ENCODE measurements at regions not wholly inside any gene's neighbourhood (a gene's known extent, or its start where the extent isn't known, plus 50 kb on each side); places are given as distances from the start of the nearest gene placed in this dataset.

DNA sequence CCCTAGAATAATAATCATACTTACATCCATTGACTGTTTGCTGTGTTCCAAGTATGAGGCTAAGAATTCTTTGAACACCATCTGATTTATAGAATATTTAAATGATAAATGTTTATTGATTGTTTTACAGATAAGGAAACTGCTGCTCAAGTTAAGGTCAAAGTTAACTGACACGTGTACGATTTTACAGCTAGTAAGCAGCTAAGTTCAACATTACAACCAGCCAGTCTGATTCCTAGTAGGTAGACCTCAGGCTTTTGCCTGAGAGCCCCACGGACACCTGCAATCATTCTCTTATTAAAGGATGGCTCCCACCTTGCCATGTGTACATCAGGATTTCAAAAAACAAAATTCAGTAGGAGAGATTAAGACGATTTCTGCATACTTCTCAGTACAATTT lies 141.9 kb downstream of the SPRY2 start:
- no peaks in the 10 kb centered on the region for H3K27me3 ChIP-seq
- H3K36me3 ChIP-seq = no peaks in the 10 kb centered on the region
- no peak for DNase-seq
- no peaks in the 10 kb centered on the region for H3K4me1 ChIP-seq
- H3K9me3 ChIP-seq = no peaks in the 10 kb centered on the region
- intact Hi-C loops (cut with DNase I) = no loop called here
- TF ChIP-seq, protein P1, sequence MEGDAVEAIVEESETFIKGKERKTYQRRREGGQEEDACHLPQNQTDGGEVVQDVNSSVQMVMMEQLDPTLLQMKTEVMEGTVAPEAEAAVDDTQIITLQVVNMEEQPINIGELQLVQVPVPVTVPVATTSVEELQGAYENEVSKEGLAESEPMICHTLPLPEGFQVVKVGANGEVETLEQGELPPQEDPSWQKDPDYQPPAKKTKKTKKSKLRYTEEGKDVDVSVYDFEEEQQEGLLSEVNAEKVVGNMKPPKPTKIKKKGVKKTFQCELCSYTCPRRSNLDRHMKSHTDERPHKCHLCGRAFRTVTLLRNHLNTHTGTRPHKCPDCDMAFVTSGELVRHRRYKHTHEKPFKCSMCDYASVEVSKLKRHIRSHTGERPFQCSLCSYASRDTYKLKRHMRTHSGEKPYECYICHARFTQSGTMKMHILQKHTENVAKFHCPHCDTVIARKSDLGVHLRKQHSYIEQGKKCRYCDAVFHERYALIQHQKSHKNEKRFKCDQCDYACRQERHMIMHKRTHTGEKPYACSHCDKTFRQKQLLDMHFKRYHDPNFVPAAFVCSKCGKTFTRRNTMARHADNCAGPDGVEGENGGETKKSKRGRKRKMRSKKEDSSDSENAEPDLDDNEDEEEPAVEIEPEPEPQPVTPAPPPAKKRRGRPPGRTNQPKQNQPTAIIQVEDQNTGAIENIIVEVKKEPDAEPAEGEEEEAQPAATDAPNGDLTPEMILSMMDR (IDR thresholded peaks at IDR 0.05) = no peak
- no peak overlapping the region for H3K27ac ChIP-seq
- H3K9ac ChIP-seq (ENCODE audit: low read depth in 2 of 2, low read length in 2 of 2) = no peak overlapping the region
- H3K4me3 ChIP-seq = no peak overlapping the region

DNA sequence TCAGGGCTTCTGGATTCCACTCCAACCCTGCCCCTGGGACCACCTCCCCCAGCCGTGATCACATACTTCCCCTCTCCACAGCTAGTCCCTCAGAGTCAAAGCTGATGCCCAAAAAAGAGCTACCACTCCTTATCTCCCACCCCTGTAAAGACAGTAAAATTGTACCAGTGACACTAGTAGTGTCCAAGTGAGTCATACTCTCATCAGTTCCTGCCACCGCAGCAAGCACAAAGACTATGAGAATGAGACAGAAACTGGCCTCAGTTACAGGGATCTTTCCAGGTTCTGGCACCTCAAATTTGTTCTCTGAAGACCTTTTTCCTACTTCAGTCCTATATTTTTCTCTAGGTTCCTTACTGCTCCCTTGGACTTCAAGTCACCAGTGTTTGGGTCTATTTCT lies 144.2 kb downstream of the SPRY2 start:
- H3K27ac ChIP-seq = no peak overlapping the region
- no peaks in the 10 kb centered on the region for H3K4me1 ChIP-seq
- H3K4me3 ChIP-seq = no peak overlapping the region
- intact Hi-C loops (cut with DNase I) = no loop called here
- no peaks in the 10 kb centered on the region for H3K36me3 ChIP-seq
- no peak for DNase-seq
- H3K9me3 ChIP-seq = no peaks in the 10 kb centered on the region
- H3K9ac ChIP-seq (ENCODE audit: low read depth in 2 of 2, low read length in 2 of 2) = no peak overlapping the region
- no peaks in the 10 kb centered on the region for H3K27me3 ChIP-seq
- TF ChIP-seq, protein P1 (IDR thresholded peaks at IDR 0.05) = no peak

DNA sequence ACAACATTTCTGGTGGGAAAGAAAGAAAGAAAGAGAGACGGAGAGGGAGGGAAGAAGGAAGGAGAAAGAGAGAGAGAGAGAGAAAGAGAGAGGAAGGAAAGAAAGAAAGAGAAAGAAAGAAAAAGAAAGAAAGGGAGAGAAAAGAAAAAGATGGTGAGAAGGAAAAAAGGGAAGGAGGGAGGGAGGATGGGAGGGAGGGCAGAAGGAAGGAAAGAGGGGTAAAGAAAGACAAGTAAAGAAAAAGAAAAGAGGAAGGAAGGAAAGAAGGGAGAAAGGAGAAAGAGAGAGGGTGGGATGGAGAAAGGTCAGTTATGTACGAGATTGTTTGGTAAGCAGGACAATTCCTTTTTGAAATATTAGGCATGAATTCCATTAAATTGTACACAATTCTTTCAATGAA lies 145.3 kb downstream of the SPRY2 start:
- no peak overlapping the region for H3K9ac ChIP-seq (ENCODE audit: low read depth in 2 of 2, low read length in 2 of 2)
- no peak for DNase-seq
- H3K9me3 ChIP-seq = no peaks in the 10 kb centered on the region
- H3K27me3 ChIP-seq = no peaks in the 10 kb centered on the region
- no peaks in the 10 kb centered on the region for H3K4me1 ChIP-seq
- TF ChIP-seq, protein P1 (IDR thresholded peaks at IDR 0.05) = no peak
- no peaks in the 10 kb centered on the region for H3K36me3 ChIP-seq
- H3K27ac ChIP-seq = no peak overlapping the region
- no peak overlapping the region for H3K4me3 ChIP-seq
- intact Hi-C loops (cut with DNase I) = no loop called here

DNA sequence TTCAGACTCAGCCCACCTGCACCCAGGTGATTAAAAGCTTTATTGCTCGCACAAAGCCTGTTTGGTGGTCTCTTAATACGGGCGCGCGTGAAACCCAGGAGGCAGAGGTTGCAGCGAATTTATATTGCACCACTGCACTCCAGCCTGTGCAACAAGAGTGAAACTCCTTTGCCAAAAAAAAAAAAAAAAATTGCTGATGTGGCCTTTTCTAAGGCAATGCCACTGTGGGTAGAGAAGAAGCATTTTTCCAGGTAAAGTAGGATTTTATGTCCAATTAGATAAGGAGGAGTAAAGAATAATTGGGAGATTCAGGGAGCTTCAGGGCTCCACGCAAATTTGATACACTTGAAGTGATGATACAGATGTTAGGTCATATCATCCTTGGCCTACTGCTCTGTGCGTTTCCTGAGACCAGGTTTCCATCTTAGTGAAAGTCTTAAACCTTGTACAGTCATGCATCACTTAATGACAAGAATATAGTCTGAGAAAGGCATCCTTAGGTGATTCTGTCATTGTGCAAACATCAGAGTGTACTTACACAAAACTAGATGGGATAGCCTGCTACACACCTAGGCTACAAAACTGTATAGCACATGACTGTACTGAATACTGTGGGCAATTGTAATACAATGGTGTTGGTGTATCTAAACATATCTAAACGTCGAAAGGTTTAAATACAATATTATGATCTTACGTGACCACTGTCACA lies 150.9 kb downstream of the SPRY2 start:
- DNase-seq = no peak
- TF ChIP-seq, protein P1 (IDR thresholded peaks at IDR 0.05) = no peak
- no peaks in the 10 kb centered on the region for H3K27me3 ChIP-seq
- H3K36me3 ChIP-seq = no peaks in the 10 kb centered on the region
- H3K4me1 ChIP-seq = no peaks in the 10 kb centered on the region
- intact Hi-C loops (cut with DNase I) = no loop called here
- H3K27ac ChIP-seq = no peak overlapping the region
- no peaks in the 10 kb centered on the region for H3K9me3 ChIP-seq
- no peak overlapping the region for H3K4me3 ChIP-seq
- H3K9ac ChIP-seq (ENCODE audit: low read depth in 2 of 2, low read length in 2 of 2) = no peak overlapping the region

DNA sequence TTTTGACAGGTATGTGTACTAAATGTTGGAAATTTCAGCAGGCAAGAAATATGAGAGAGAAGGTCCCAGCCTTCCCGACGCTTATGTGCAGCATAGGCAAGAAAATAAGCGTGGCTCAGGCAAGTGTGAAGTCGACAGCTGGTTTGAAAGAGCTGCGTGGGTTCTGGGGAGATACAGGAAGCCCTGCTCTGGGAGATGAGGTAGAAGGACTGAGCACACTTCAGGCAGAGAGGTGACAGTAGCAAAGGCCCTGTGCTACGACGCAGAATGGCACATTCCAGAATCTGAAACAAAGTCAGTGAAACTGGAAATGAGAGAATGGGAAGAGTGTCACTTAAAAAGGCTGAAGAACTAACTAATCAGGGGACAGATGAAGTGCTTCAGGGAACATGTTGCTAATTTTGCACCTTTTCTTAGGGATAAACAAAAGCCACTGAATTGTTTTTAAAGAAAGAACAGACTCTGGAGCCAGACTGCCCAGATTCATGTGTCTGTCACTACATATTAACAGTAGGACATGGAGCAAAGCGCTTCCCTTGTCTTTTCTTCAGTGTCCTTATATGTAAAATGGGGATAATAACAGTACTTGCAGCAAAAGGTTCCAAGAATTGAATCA lies 160.1 kb downstream of the SPRY2 start:
- Histone ChIP-seq H3K4me3 (no peak overlapping the region), H3K9ac (ENCODE audit: low read depth in 2 of 2, low read length in 2 of 2) (no peak overlapping the region), H3K27ac (no peak overlapping the region), H3K4me1 (no peaks in the 10 kb centered on the region), H3K27me3 (no peaks in the 10 kb centered on the region), H3K36me3 (no peaks in the 10 kb centered on the region), H3K9me3 (no peaks in the 10 kb centered on the region)
- intact Hi-C loops (cut with DNase I) = no loop called here
- TF ChIP-seq, protein P1 (IDR thresholded peaks at IDR 0.05) = no peak
- no peak for DNase-seq

Data from colonic mucosa (tissue), 4 donors.